NCI-H146 treated with DMSO at 0.1 percent for 48 hours (cell line): ENCODE measurements at regions not wholly inside any gene's neighbourhood (a gene's known extent, or its start where the extent isn't known, plus 50 kb on each side); places are given as distances from the start of the nearest gene placed in this dataset.

Experiments
- DNase-seq: peaks from one replicate; lab custom pipeline; 2025; ENCODE audit not compliant: unreplicated experiment; lab: John Stamatoyannopoulos, UW

- no peak for DNase-seq
These were observed 828.2 kb downstream of the ADGRL2 start for GRCh38 chr1:82628887-82629286.

- DNase-seq, result no peak
These were observed 824.8 kb downstream of the ADGRL2 start for GRCh38 chr1:82625537-82625936.

GRCh38 chr1:82621076-82621475 lies 820.3 kb downstream of the ADGRL2 start:
- DNase-seq, result no peak

GRCh38 chr1:82614090-82614489 lies 813.4 kb downstream of the ADGRL2 start:
- DNase-seq, result no peak

GRCh38 chr1:82612986-82613385 lies 812.3 kb downstream of the ADGRL2 start:
- DNase-seq, result no peak

GRCh38 chr1:82606546-82606945 lies 805.8 kb downstream of the ADGRL2 start:
- no peak for DNase-seq

- DNase-seq, result peak; percentile 31
These were observed 803.8 kb downstream of the ADGRL2 start for GRCh38 chr1:82604524-82604923.

GRCh38 chr1:82600314-82600713 lies 799.6 kb downstream of the ADGRL2 start:
- DNase-seq, result no peak

- DNase-seq, result no peak
These were observed 798.1 kb downstream of the ADGRL2 start for GRCh38 chr1:82598812-82599211.

GRCh38 chr1:82598337-82598736 lies 797.6 kb downstream of the ADGRL2 start:
- DNase-seq, result no peak

GRCh38 chr1:82597649-82598048 lies 796.9 kb downstream of the ADGRL2 start:
- DNase-seq, result no peak

- no peak for DNase-seq
These were observed 796.4 kb downstream of the ADGRL2 start for GRCh38 chr1:82597141-82597540.

- DNase-seq, result no peak
These were observed 792.8 kb downstream of the ADGRL2 start for GRCh38 chr1:82593561-82593960.

GRCh38 chr1:82589588-82589987 lies 788.9 kb downstream of the ADGRL2 start:
- no peak for DNase-seq

GRCh38 chr1:82587371-82587770 lies 786.6 kb downstream of the ADGRL2 start:
- DNase-seq, result no peak

GRCh38 chr1:82586473-82586872 lies 785.7 kb downstream of the ADGRL2 start:
- DNase-seq, result no peak

- DNase-seq, result no peak
These were observed 781.6 kb downstream of the ADGRL2 start for GRCh38 chr1:82582347-82582746.

GRCh38 chr1:82578086-82578726 lies 777.5 kb downstream of the ADGRL2 start:
- DNase-seq, result no peak

GRCh38 chr1:82567348-82567747 lies 766.6 kb downstream of the ADGRL2 start:
- no peak for DNase-seq

GRCh38 chr1:82565546-82565945 lies 764.8 kb downstream of the ADGRL2 start:
- no peak for DNase-seq

- DNase-seq, result no peak
These were observed 764.4 kb downstream of the ADGRL2 start for GRCh38 chr1:82565146-82565545.

- no peak for DNase-seq
These were observed 763.6 kb downstream of the ADGRL2 start for GRCh38 chr1:82564333-82564732.

GRCh38 chr1:82562448-82562847 lies 761.7 kb downstream of the ADGRL2 start:
- DNase-seq, result no peak
